GM12878 (cell line): ENCODE measurements at regions not wholly inside any gene's neighbourhood (a gene's known extent, or its start where the extent isn't known, plus 50 kb on each side); places are given as distances from the start of the nearest gene placed in this dataset.

Experiments used
- ATAC-seq: fragments of 200-7000 bp; cut with Tn5 transposase; 3 replicates; pipeline ENCODE4 v1.9.1; 2020; ENCODE audit warnings: mild to moderate bottlenecking, moderate library complexity
- BruUV-seq: library from RNA; stranded (reverse); fragments of 400-500 nt; replicated peaks from 2 replicates; lab custom pipeline; 2021; lab: Mats Ljungman, UMichigan
- CTCF ChIA-PET: fragments of 300-600 bp; sonication (Branson Sonifier 250); formaldehyde crosslinking; extraction: SDS; loops from one replicate; lab custom pipeline; 2021; ENCODE audit warnings: inconsistent platforms; lab: Yijun Ruan, JAX
- POLR2A ChIA-PET: fragments of 350-600 bp; formaldehyde crosslinking; extraction: SDS; loops from one replicate; lab custom pipeline; 2021; ENCODE audit warnings: inconsistent platforms; lab: Charles Lee
- RAD21 ChIA-PET: fragments of 300-600 bp; sonication (Branson Sonifier 250); formaldehyde crosslinking; loops from one replicate; lab custom pipeline; 2023; ENCODE audit warnings: antibody characterized with exemption; ENCODE audit not compliant: unreplicated experiment; lab: Charles Lee
- SMC1A ChIA-PET: fragments of 300-600 bp; sonication (Branson Sonifier 250); formaldehyde crosslinking; loops from one replicate; lab custom pipeline; 2023; ENCODE audit not compliant: unreplicated experiment, uncharacterized antibody; lab: Charles Lee
- DNase-seq: peaks from one replicate; pipeline ENCODE4 v3.0.0-alpha.2; 2011; ENCODE audit warnings: low read depth, low spot score
- FAIRE-seq: peaks from 3 replicates; lab custom pipeline; 2011; peaks lifted over from hg19 to GRCh38; lab: Jason Lieb, UNC
- H2AFZ ChIP-seq: 2 replicates; pipeline ENCODE4 v1.6.0; 2011; ENCODE audit warnings: low read depth, low read length, control low read depth; ENCODE audit not compliant: control insufficient read depth
- H3K27ac ChIP-seq: 2 replicates; pipeline ENCODE4 v1.5.1; 2011; ENCODE audit warnings: control low read depth; ENCODE audit not compliant: control insufficient read depth, insufficient read depth
- H3K27me3 ChIP-seq, 2 experiments: replicated peaks in 1 of 2; 2 replicates each; pipeline versions ENCODE4 v1.6.0 to v1.6.1; 2011; ENCODE audit warnings: low read length in 1 of 2; ENCODE audit not compliant: control insufficient read depth in 2 of 2, insufficient read depth in 2 of 2
- H3K36me3 ChIP-seq, 2 experiments: 2 replicates each; pipeline ENCODE4 v1.5.1; 2011; ENCODE audit warnings: low read length in 1 of 2; ENCODE audit not compliant: control insufficient read depth in 2 of 2, insufficient read depth in 2 of 2
- H3K4me1 ChIP-seq: 2 replicates; pipeline ENCODE4 v1.6.1; 2011; ENCODE audit warnings: mild to moderate bottlenecking, low read length, moderate library complexity, mixed read lengths; ENCODE audit not compliant: control insufficient read depth, insufficient read depth
- H3K4me2 ChIP-seq: 2 replicates; pipeline ENCODE4 v1.6.0; 2011; ENCODE audit warnings: control low read depth; ENCODE audit not compliant: control insufficient read depth, insufficient read depth
- H3K4me3 ChIP-seq: fragments of 200-600 bp; sonication (generic); 2 replicates; pipeline ENCODE4 v1.5.1; 2016
- H3K79me2 ChIP-seq: 2 replicates; pipeline ENCODE4 v1.6.0; 2011; ENCODE audit warnings: low read length; ENCODE audit not compliant: control insufficient read depth, insufficient read depth
- H3K9ac ChIP-seq: 2 replicates; pipeline ENCODE4 v1.8.0; 2011; ENCODE audit warnings: low read length, control low read depth, mixed read lengths; ENCODE audit not compliant: control insufficient read depth, insufficient read depth
- H3K9me3 ChIP-seq: replicated peaks from 3 replicates; pipeline ENCODE4 v1.5.1; 2011; ENCODE audit warnings: mild to moderate bottlenecking, low read length; ENCODE audit not compliant: control insufficient read depth, insufficient read depth
- H4K20me1 ChIP-seq: 2 replicates; pipeline ENCODE4 v1.6.0; 2011; ENCODE audit not compliant: control insufficient read depth, insufficient read depth
- ATF7 ChIP-seq: fragments of 450-650 bp; IDR thresholded peaks from 2 replicates; pipeline ENCODE4 v1.6.1; 2016; ENCODE audit warnings: low read depth, mild to moderate bottlenecking
- CBX5 ChIP-seq: sonication (generic); IDR thresholded peaks from 2 replicates; pipeline ENCODE4 v1.6.1; 2016; ENCODE audit warnings: low read depth, moderate library complexity, mild to moderate bottlenecking, inconsistent platforms
- E2F8 ChIP-seq: fragments of 450-650 bp; IDR thresholded peaks from 2 replicates; pipeline ENCODE4 v1.6.1; 2018; ENCODE audit warnings: mild to moderate bottlenecking, low read depth, moderate library complexity; ENCODE audit not compliant: partially characterized antibody
- ESRRA ChIP-seq: IDR thresholded peaks from 2 replicates; pipeline ENCODE4 v1.6.1; 2012; ENCODE audit warnings: mild to moderate bottlenecking, low read length, improper control_type of control experiment
- HCFC1 ChIP-seq: fragments of 150-350 bp; IDR thresholded peaks from 2 replicates; pipeline ENCODE4 v1.6.1; 2014; ENCODE audit warnings: low read length
- IRF5 ChIP-seq: fragments of 450-650 bp; IDR thresholded peaks from 2 replicates; pipeline ENCODE4 v1.6.1; 2017; ENCODE audit warnings: borderline replicate concordance
- MYC ChIP-seq: IDR thresholded peaks from 2 replicates; pipeline ENCODE4 v1.6.1; 2011; ENCODE audit warnings: mild to moderate bottlenecking, low read length, moderate library complexity, inconsistent platforms; ENCODE audit not compliant: insufficient read depth, insufficient replicate concordance, insufficient read length, severe bottlenecking
- NFYB ChIP-seq: IDR thresholded peaks from 2 replicates; pipeline ENCODE4 v1.6.1; 2011; ENCODE audit warnings: low read depth, mild to moderate bottlenecking, low read length, improper control_type of control experiment, moderate library complexity; ENCODE audit not compliant: insufficient read depth
- RB1 ChIP-seq: fragments of 450-650 bp; formaldehyde crosslinking; IDR thresholded peaks from 2 replicates; pipeline ENCODE4 v1.6.1; 2017; ENCODE audit warnings: mild to moderate bottlenecking, borderline replicate concordance
- SMARCA5 ChIP-seq: fragments of 450-650 bp; IDR thresholded peaks from 2 replicates; pipeline ENCODE4 v1.6.1; 2017; ENCODE audit warnings: mild to moderate bottlenecking
- ZBTB40 ChIP-seq: fragments of 450-650 bp; IDR thresholded peaks from 2 replicates; pipeline ENCODE4 v1.6.1; 2016; ENCODE audit warnings: mild to moderate bottlenecking, moderate library complexity, borderline replicate concordance
- WGBS: methylation state at CpG from one replicate; pipeline ENCODE4 v1.1.6; 2016; ENCODE audit warnings: low lambda C conversion rate; ENCODE audit not compliant: insufficient replicate concordance, insufficient coverage; ENCODE audit errors: missing lambda C conversion rate; 5-methylcytosine and 5-hydroxymethylcytosine counted together
- in situ Hi-C: fragments of 300-500 bp; cut with MboI; formaldehyde crosslinking; loops from 9 replicates; pipeline ENCODE4 v1.14.3; 2018; ENCODE audit warnings: mixed read lengths
- intact Hi-C: fragments of 100-400 bp; cut with micrococcal nuclease; formaldehyde crosslinking; loops from one replicate; pipeline ENCODE4 v1.14.2; 2022; ENCODE audit not compliant: unreplicated experiment

GRCh38 chr2:12641441-12641840 lies 75.3 kb upstream of the TRIB2 start:
- in situ Hi-C loops = no loop called here
- ChIA-PET RAD21 (no interaction called here), SMC1A (interaction anchor here (1.5 kb wide), 1 partner anchor 87 kb away, joined by 3 read pairs; no protein-coding TSS in a partner anchor), CTCF (no interaction called here), POLR2A (no interaction called here)
- Histone ChIP-seq H3K9me3 (no peaks in the 10 kb centered on the region; the same call in 2 of the 3 replicates), H4K20me1 (no peaks in the 10 kb centered on the region), H3K4me3 (no peak overlapping the region), H3K27ac (no peak overlapping the region), H3K9ac (no peak overlapping the region), H3K4me2 (no peak overlapping the region), H2AFZ (no peak overlapping the region), H3K79me2 (no peaks in the 10 kb centered on the region), H3K36me3 (no peaks in the 10 kb centered on the region), H3K27me3 (no peaks in the 10 kb centered on the region; a peak in 1 of 4 replicates), H3K4me1 (no peaks in the 10 kb centered on the region; the same call in 1 of the 2 replicates)
- no peak for ATAC-seq
- 33% methylated on average over 1 of the region's 1 CpG for WGBS
- no peak for DNase-seq
- intact Hi-C loops = no loop called here
- no peak for FAIRE-seq
- no TSS peak for BruUV-seq
- TF ChIP-seq HCFC1 = no peak
- no peak for TF ChIP-seq ATF7
- TF ChIP-seq ESRRA = no peak
- TF ChIP-seq E2F8 = no peak
- no peak for TF ChIP-seq RB1
- no peak for TF ChIP-seq IRF5
- TF ChIP-seq ZBTB40 = no peak
- no peak for TF ChIP-seq MYC
- no peak for TF ChIP-seq SMARCA5
- no peak for TF ChIP-seq CBX5
- TF ChIP-seq NFYB = no peak
